ENCODE measurements at regions not wholly inside any gene's neighbourhood (a gene's known extent, or its start where the extent isn't known, plus 50 kb on each side); places are given as distances from the start of the nearest gene placed in this dataset.

DNA sequence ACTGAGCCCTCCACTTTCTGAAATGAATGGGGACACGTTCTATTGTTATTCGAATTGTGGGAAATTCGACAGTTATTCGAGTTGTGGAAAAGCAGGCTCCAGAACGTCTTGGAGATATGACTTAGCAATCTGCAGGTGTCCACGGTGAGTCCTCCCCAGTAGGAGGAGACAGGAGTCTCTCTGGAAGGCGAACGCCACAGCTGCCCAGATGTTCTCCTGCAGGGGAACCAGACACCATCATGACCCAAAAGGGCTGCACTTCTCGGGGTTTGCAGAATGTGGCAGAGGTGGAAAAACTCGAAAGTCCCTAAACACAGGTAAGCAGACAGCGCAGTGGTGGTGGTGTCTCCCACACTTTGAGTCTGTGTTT is 363.6 kb upstream of the SFSWAP start:
- DNase-seq (ENCODE audit: low read depth) = no peak
- TF ChIP-seq, protein P1, sequence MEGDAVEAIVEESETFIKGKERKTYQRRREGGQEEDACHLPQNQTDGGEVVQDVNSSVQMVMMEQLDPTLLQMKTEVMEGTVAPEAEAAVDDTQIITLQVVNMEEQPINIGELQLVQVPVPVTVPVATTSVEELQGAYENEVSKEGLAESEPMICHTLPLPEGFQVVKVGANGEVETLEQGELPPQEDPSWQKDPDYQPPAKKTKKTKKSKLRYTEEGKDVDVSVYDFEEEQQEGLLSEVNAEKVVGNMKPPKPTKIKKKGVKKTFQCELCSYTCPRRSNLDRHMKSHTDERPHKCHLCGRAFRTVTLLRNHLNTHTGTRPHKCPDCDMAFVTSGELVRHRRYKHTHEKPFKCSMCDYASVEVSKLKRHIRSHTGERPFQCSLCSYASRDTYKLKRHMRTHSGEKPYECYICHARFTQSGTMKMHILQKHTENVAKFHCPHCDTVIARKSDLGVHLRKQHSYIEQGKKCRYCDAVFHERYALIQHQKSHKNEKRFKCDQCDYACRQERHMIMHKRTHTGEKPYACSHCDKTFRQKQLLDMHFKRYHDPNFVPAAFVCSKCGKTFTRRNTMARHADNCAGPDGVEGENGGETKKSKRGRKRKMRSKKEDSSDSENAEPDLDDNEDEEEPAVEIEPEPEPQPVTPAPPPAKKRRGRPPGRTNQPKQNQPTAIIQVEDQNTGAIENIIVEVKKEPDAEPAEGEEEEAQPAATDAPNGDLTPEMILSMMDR (conservative IDR thresholded peaks at IDR 0.05; ENCODE audit: low read length) = no peak
- H3K4me3 ChIP-seq (ENCODE audit: low read length) = no peak overlapping the region

DNA sequence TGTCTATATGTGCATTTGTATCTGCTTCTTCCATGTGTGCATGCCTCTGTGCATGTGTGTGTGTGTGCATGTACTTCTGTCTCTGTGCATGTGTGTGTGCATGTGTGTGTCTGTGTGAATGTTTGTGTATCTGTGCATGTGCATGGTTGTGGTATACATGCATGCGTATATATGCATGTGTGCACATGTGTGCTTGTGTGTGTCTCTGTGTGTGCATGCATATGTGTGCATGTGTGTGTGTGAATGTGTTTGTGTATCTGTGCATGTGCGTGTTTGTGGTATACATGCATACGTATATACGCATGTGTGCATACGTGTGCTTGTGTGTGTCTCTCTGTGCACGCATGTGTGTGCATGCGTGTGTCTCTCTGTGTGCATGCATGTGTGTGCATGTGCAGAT is 363.2 kb upstream of the SFSWAP start:
- no peak for DNase-seq (ENCODE audit: low read depth)
- H3K4me3 ChIP-seq (ENCODE audit: low read length) = no peak overlapping the region
- TF ChIP-seq, protein P1 (conservative IDR thresholded peaks at IDR 0.05; ENCODE audit: low read length) = no peak

DNA sequence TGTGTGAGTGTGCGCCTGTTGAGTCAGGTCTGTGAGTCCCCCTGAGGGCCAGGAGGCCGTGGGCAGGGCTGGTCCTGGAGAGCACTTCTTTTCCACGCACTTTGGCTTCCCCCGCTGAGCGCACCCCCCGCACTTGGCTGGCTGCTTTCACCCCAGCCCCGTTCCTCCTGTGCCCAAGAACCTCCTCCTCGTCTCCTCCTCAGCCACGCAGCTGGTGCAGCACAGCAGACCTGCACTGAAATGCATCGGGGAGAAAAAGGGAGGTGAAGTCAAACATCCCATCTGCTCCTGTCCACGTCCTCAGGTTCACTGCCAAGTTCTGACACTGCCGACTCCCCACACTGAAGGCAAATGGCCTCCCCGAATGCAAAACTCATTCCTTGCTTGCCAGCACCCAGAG is 362.7 kb upstream of the SFSWAP start:
- no peak overlapping the region for H3K4me3 ChIP-seq (ENCODE audit: low read length)
- no peak for DNase-seq (ENCODE audit: low read depth)
- TF ChIP-seq, protein P1 (conservative IDR thresholded peaks at IDR 0.05; ENCODE audit: low read length) = no peak

DNA sequence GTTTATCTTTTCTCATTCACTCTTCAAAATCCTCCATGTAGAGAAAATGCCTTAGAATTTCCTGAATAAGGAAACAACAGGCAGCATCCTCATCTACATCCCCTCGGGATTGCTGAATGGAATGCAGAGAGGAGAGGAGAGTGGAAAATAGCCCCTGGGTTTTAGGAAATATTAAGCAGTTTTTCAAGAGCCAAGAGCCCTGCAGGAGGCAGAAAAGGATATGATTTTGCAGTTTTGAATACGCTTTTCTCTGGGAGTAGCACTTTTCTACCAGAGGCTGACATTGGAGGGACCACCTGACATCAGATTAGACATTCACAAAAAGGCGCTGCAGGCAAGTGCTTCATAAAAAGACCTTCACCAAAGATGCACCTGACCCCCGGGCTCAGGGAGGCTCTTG is 362.2 kb upstream of the SFSWAP start:
- TF ChIP-seq, protein P1 (conservative IDR thresholded peaks at IDR 0.05; ENCODE audit: low read length) = no peak
- H3K4me3 ChIP-seq (ENCODE audit: low read length) = no peak overlapping the region
- DNase-seq (ENCODE audit: low read depth) = no peak

DNA sequence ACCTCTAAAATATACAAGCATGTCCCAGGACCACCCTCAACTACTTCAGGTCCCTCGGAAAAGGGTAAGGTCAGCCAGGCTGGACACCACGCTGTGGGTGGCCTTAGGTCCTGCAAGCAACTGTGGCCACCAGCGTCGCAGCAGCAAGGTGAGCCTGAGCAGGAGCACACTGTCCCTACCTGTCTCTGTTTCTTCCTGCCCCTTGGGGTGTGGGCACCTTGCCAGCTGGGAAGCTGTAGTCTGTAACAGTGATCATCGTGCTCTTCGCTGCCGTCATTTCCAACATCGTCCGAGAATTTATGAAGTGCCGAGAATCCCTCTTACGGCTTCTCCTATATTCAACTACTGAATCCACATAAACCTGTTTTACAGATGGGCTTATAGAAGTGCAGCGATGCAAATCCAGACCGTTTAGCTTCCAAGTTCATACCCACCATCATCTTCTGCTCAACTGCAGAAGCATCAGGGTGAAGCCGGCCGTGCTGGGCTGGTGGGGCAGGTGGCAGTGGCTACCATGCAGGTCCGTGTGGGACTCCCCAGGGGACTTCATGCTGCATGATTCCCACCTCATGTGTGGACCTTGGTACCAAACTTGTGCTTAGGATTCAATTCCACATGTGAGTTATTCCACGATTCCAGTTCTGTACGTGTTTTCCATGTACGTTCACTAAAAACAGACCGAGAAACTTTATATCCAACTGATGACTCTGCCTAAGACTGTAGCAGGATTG is 361.3 kb upstream of the SFSWAP start:
- TF ChIP-seq, protein P1 (conservative IDR thresholded peaks at IDR 0.05; ENCODE audit: low read length) = no peak
- no peak for DNase-seq (ENCODE audit: low read depth)
- H3K4me3 ChIP-seq (ENCODE audit: low read length) = no peak overlapping the region

DNA sequence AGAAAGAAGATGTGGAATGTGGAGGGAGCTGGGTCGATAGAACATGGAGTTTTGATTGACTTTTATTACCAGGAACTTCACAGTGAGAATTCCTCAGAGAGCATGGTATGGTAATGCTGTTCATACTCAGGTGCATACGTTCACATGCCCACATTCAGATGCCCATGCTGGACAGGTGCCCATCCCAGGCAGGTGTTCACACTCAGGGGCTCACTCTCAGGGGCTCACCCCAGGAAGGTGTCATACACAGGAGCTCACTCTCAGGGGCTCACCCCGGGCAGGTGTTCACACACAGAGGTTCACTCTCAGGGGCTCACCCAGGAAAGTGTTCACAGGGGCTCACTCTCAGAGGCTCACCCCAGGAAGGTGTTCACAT is 360.0 kb upstream of the SFSWAP start:
- no peak overlapping the region for H3K4me3 ChIP-seq (ENCODE audit: low read length)
- TF ChIP-seq, protein P1 (conservative IDR thresholded peaks at IDR 0.05; ENCODE audit: low read length) = no peak
- DNase-seq (ENCODE audit: low read depth) = no peak

DNA sequence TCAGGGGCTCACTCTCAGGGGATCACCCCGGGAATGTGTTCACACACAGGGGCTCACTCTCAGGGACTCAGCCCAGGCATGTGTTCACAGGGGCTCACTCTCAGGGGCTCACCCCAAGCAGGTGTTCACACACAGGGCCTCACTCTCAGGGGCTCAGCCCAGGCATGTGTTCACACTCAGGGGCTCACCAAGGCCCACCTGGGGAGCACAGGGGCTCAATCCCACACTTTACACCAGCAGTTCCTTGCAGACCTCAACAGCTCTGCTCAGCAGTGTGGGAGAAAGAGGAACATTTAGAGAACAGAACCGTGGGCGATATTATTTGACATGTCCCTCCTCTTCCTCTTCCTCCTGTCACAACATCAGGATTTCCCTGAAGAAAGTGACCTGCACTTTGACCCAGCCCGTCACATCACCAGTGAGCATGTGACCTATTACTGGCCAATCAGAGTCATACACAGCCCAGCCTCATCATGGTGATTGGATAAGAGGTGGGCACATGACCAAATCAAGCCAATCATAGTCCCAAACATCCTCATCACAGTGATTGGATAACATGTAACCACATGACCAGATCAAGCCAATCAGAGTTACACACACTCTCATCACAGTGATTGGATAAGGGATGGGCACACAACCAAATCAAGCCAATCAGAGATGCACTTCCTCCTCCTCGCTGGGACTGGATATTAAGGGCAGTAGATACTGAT is 359.4 kb upstream of the SFSWAP start:
- TF ChIP-seq, protein P1 (conservative IDR thresholded peaks at IDR 0.05; ENCODE audit: low read length) = no peak
- H3K4me3 ChIP-seq (ENCODE audit: low read length) = no peak overlapping the region
- DNase-seq (ENCODE audit: low read depth) = no peak

All from AG10803 (cell line).